HEK293 (cell line): ENCODE measurements at regions not wholly inside any gene's neighbourhood (a gene's known extent, or its start where the extent isn't known, plus 50 kb on each side); places are given as distances from the start of the nearest gene placed in this dataset.

Source experiments
- CTCF ChIA-PET: fragments of 350-600 bp; formaldehyde crosslinking; extraction: SDS; loops from one replicate; lab custom pipeline; 2021; ENCODE audit warnings: antibody characterized with exemption; lab: Yijun Ruan, JAX
- POLR2A ChIA-PET: fragments of 300-600 bp; formaldehyde crosslinking; extraction: SDS; loops from one replicate; lab custom pipeline; 2020; ENCODE audit warnings: antibody characterized with exemption, inconsistent platforms; lab: Yijun Ruan, JAX
- H3K27ac ChIP-seq: fragments of 200-500 bp; sonication (Bioruptor generic); 2 replicates; pipeline ENCODE4 v1.5.1; 2014; ENCODE audit warnings: low read depth, low read length, control low read depth, inconsistent platforms; ENCODE audit errors: extremely low read depth
- H3K36me3 ChIP-seq, 2 experiments: fragments of 200-500 bp in 1 of 2; sonication (Bioruptor generic) in 1 of 2; 1 replicate in 1 of 2; 2 replicates in 1 of 2; pipeline ENCODE4 v1.5.1; 2014 to 2017; ENCODE audit warnings: inconsistent platforms in 2 of 2, low read length in 2 of 2; ENCODE audit not compliant: control insufficient read depth in 2 of 2, insufficient read depth in 1 of 2
- H3K4me1 ChIP-seq: fragments of 200-500 bp; sonication (Bioruptor generic); 2 replicates; pipeline ENCODE4 v1.5.1; 2014; ENCODE audit warnings: mild to moderate bottlenecking, low read length, inconsistent platforms; ENCODE audit not compliant: control insufficient read depth, insufficient read depth
- H3K4me3 ChIP-seq: 2 replicates; pipeline ENCODE4 v1.5.1; 2011; ENCODE audit warnings: low read depth, mild to moderate bottlenecking, control low read depth, low read length, moderate library complexity
- H3K9me3 ChIP-seq: fragments of 200-500 bp; sonication (Bioruptor generic); 2 replicates; pipeline ENCODE4 v1.5.1; 2014; ENCODE audit warnings: low read depth, low read length, inconsistent platforms; ENCODE audit not compliant: control insufficient read depth, insufficient read depth
- AEBP2 ChIP-seq: fragments of 450-650 bp; formaldehyde crosslinking; IDR thresholded peaks from 2 replicates; pipeline ENCODE4 v1.5.1; 2016; ENCODE audit warnings: missing biosample characterization, missing genetic modification characterization, borderline replicate concordance
- BCL11B ChIP-seq: fragments of 450-650 bp; formaldehyde crosslinking; IDR thresholded peaks from 2 replicates; pipeline ENCODE4 v1.5.1; 2016; ENCODE audit warnings: low read depth, missing biosample characterization, missing genetic modification characterization
- ELK4 ChIP-seq: IDR thresholded peaks from 2 replicates; pipeline ENCODE4 v1.6.1; 2011; ENCODE audit warnings: mild to moderate bottlenecking, low read depth, low read length, borderline replicate concordance
- GLI4 ChIP-seq: fragments of 450-650 bp; formaldehyde crosslinking; IDR thresholded peaks from 2 replicates; pipeline ENCODE4 v1.5.1; 2016; ENCODE audit warnings: missing biosample characterization, missing genetic modification characterization
- KLF10 ChIP-seq: fragments of 450-650 bp; IDR thresholded peaks from 2 replicates; pipeline ENCODE4 v1.5.1; 2018; ENCODE audit warnings: missing biosample characterization, mild to moderate bottlenecking, missing genetic modification characterization
- KLF9 ChIP-seq: fragments of 450-650 bp; formaldehyde crosslinking; IDR thresholded peaks from 2 replicates; pipeline ENCODE4 v1.5.1; 2016; ENCODE audit warnings: missing biosample characterization, missing genetic modification characterization, low read depth
- MZF1 ChIP-seq: fragments of 450-650 bp; formaldehyde crosslinking; IDR thresholded peaks from 2 replicates; pipeline ENCODE4 v1.5.1; 2017; ENCODE audit warnings: missing biosample characterization, missing genetic modification characterization, borderline replicate concordance
- PBX3 ChIP-seq: sonication (generic); formaldehyde crosslinking; IDR thresholded peaks from 2 replicates; pipeline ENCODE4 v1.8.1; 2022; ENCODE audit warnings: mild to moderate bottlenecking, moderate library complexity, missing genetic modification reagents
- SALL2 ChIP-seq: fragments of 450-650 bp; formaldehyde crosslinking; IDR thresholded peaks from 2 replicates; pipeline ENCODE4 v1.5.0; 2017; ENCODE audit warnings: missing biosample characterization, mild to moderate bottlenecking, missing genetic modification characterization, borderline replicate concordance
- SETDB1 ChIP-seq: IDR thresholded peaks from one replicate; pipeline ENCODE4 v1.6.1; 2017; ENCODE audit warnings: mild to moderate bottlenecking, low read length, moderate library complexity, mixed read lengths; ENCODE audit not compliant: insufficient read length
- ZFP3 ChIP-seq: fragments of 450-650 bp; formaldehyde crosslinking; IDR thresholded peaks from 2 replicates; pipeline ENCODE4 v1.5.1; 2016; ENCODE audit warnings: low read depth, missing biosample characterization, missing genetic modification characterization
- ZNF140 ChIP-seq: fragments of 450-650 bp; formaldehyde crosslinking; IDR thresholded peaks from 2 replicates; pipeline ENCODE4 v1.5.1; 2016; ENCODE audit warnings: missing biosample characterization, missing genetic modification characterization
- ZNF266 ChIP-seq: fragments of 450-650 bp; formaldehyde crosslinking; IDR thresholded peaks from 2 replicates; pipeline ENCODE4 v1.5.1; 2016; ENCODE audit warnings: missing biosample characterization, missing genetic modification characterization, low read depth
- ZNF37A ChIP-seq: fragments of 450-650 bp; IDR thresholded peaks from 2 replicates; pipeline ENCODE4 v1.5.1; 2018; ENCODE audit warnings: missing biosample characterization, missing genetic modification characterization
- ZNF404 ChIP-seq: fragments of 450-650 bp; formaldehyde crosslinking; IDR thresholded peaks from 2 replicates; pipeline ENCODE4 v1.5.1; 2017; ENCODE audit warnings: missing biosample characterization, missing genetic modification characterization
- ZNF529 ChIP-seq: fragments of 450-650 bp; formaldehyde crosslinking; IDR thresholded peaks from 2 replicates; pipeline ENCODE4 v1.5.1; 2017; ENCODE audit warnings: missing genetic modification characterization, missing biosample characterization; ENCODE audit not compliant: insufficient replicate concordance
- ZNF530 ChIP-seq: fragments of 450-650 bp; formaldehyde crosslinking; IDR thresholded peaks from 2 replicates; pipeline ENCODE4 v1.5.1; 2016; ENCODE audit warnings: low read depth, missing biosample characterization, missing genetic modification characterization
- ZNF560 ChIP-seq: fragments of 450-650 bp; formaldehyde crosslinking; IDR thresholded peaks from 2 replicates; pipeline ENCODE4 v1.5.1; 2017; ENCODE audit warnings: missing biosample characterization, missing genetic modification characterization, borderline replicate concordance
- ZNF561 ChIP-seq: fragments of 450-650 bp; IDR thresholded peaks from 2 replicates; pipeline ENCODE4 v1.5.1; 2018; ENCODE audit warnings: missing biosample characterization, missing genetic modification characterization, borderline replicate concordance
- ZNF658 ChIP-seq: fragments of 450-650 bp; formaldehyde crosslinking; IDR thresholded peaks from 2 replicates; pipeline ENCODE4; 2016; ENCODE audit warnings: missing biosample characterization, missing genetic modification characterization
- ZNF670 ChIP-seq: fragments of 450-650 bp; formaldehyde crosslinking; IDR thresholded peaks from 2 replicates; pipeline ENCODE4 v1.5.1; 2016; ENCODE audit warnings: missing biosample characterization, missing genetic modification characterization, low read depth
- ZNF677 ChIP-seq: fragments of 450-650 bp; IDR thresholded peaks from 2 replicates; pipeline ENCODE4 v1.5.0; 2018; ENCODE audit warnings: missing biosample characterization, mild to moderate bottlenecking, missing genetic modification characterization, moderate library complexity
- ZNF768 ChIP-seq: fragments of 450-650 bp; formaldehyde crosslinking; IDR thresholded peaks from 2 replicates; pipeline ENCODE4 v1.5.1; 2018; ENCODE audit warnings: missing biosample characterization, mild to moderate bottlenecking, missing genetic modification characterization
- TF ChIP-seq, protein P1 (sequence below): fragments of 450-650 bp; formaldehyde crosslinking; conservative IDR thresholded peaks from 2 replicates; pipeline ENCODE4 v1.5.1; 2016; ENCODE audit warnings: low read depth, missing biosample characterization, missing genetic modification characterization

DNA sequence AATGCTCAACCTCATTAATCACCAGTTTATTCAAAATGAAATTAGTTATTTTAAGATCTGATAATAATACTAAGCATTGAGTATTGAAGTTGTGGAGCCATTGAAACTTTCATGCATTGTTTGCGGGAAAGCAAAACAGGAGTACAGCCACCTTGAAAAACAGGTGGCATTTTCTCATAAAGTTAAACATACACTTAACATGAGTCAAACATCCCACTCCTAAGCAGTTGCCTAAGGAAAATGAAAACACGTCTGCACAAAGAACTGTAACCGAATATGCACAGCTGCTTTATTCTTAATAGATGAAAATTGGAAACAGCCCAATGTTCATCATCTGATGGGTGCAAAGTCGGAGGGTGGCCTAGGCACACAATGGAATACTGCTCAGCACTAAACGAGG lies 177.3 kb downstream of the IRX2 start (continued):
- TF ChIP-seq ZNF560 (tag by site-specific recombination) = no peak
- no peak for TF ChIP-seq ZNF37A (tag by site-specific recombination)
- no peak for TF ChIP-seq BCL11B (tag by site-specific recombination)
- TF ChIP-seq ZNF670 = no peak
- TF ChIP-seq, all 188 proteins: peak for 0

- Histone ChIP-seq H3K27ac (no peak overlapping the region), H3K36me3 (no peaks in the 10 kb centered on the region), H3K4me3 (no peak overlapping the region), H3K4me1 (no peaks in the 10 kb centered on the region), H3K9me3 (no peaks in the 10 kb centered on the region)
- ChIA-PET POLR2A (interaction anchor here (0.7 kb wide), 1 partner anchor 10 kb away, joined by 3 read pairs; no protein-coding TSS in a partner anchor), CTCF (no interaction called here)
- TF ChIP-seq ZNF677 (tag by site-specific recombination) = no peak
- no peak for TF ChIP-seq ZNF37A (tag by site-specific recombination)
- TF ChIP-seq ZNF530 (tag by site-specific recombination) = no peak
- TF ChIP-seq KLF10 (tag by site-specific recombination) = no peak
- no peak for TF ChIP-seq GLI4
- no peak for TF ChIP-seq AEBP2 (tag by site-specific recombination)
- no peak for TF ChIP-seq ZNF266 (tag by site-specific recombination)
- TF ChIP-seq ZFP3 (tag by site-specific recombination) = no peak
- no peak for TF ChIP-seq ZNF404 (tag by site-specific recombination)
- no peak for TF ChIP-seq MZF1 (tag by site-specific recombination)
Observed at GRCh38 chr5:2570586-2570985, 180.9 kb downstream of the IRX2 start.

DNA sequence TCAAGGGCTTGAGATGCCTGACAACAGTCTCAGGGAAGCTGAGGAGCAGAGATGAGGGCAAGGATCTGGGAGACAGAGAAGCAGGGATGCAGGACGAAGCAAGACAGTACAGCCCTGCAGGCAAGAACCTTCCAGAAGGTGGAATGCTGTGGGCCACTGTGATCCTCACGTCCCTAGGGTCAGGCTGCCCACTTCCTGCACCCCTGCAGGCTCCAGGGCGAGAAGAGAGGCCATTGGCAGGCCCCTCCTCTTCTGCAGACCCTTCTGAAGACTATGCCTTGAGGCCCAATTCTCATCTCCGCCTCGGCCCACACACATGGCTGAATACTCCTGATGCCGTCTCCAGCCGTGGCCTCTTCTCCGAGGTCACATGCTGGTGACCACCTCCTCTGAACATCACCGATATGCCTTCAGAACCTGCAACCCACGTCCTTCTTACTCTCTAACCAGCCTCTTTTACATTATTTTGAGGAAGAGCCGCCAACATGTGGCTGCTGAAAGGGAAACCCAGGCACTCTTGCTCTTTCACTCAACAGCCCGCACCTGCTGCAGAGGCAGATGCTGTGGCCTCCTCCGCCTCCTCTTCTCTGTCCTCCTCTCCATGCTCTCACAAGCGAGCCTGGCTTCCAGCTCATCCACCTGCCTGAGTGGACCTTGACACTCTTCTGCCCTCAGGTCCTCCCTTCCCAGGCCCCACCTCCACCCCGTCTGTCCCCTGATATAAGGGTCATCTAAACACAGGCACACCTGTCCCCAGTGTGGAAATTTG lies 181.5 kb downstream of the IRX2 start:
- CTCF ChIA-PET = no interaction called here
- Histone ChIP-seq H3K36me3 (no peaks in the 10 kb centered on the region), H3K4me3 (no peak overlapping the region), H3K9me3 (no peaks in the 10 kb centered on the region), H3K27ac (no peak overlapping the region), H3K4me1 (no peaks in the 10 kb centered on the region)
- POLR2A ChIA-PET = interaction anchor here (0.7 kb wide), 1 partner anchor 10 kb away, joined by 3 read pairs; no protein-coding TSS in a partner anchor
- TF ChIP-seq KLF9 (no peak), SETDB1 (no peak), ELK4 (no peak), ZNF140 (no peak), ZNF658 (tag by site-specific recombination) (no peak), ZNF529 (tag by site-specific recombination) (no peak), SALL2 (tag by site-specific recombination) (no peak), PBX3 (CRISPR knock-in tag) (no peak), ZNF561 (tag by site-specific recombination) (no peak), ZNF768 (no peak), ZNF37A (tag by site-specific recombination) (no peak)
- TF ChIP-seq, protein P1, sequence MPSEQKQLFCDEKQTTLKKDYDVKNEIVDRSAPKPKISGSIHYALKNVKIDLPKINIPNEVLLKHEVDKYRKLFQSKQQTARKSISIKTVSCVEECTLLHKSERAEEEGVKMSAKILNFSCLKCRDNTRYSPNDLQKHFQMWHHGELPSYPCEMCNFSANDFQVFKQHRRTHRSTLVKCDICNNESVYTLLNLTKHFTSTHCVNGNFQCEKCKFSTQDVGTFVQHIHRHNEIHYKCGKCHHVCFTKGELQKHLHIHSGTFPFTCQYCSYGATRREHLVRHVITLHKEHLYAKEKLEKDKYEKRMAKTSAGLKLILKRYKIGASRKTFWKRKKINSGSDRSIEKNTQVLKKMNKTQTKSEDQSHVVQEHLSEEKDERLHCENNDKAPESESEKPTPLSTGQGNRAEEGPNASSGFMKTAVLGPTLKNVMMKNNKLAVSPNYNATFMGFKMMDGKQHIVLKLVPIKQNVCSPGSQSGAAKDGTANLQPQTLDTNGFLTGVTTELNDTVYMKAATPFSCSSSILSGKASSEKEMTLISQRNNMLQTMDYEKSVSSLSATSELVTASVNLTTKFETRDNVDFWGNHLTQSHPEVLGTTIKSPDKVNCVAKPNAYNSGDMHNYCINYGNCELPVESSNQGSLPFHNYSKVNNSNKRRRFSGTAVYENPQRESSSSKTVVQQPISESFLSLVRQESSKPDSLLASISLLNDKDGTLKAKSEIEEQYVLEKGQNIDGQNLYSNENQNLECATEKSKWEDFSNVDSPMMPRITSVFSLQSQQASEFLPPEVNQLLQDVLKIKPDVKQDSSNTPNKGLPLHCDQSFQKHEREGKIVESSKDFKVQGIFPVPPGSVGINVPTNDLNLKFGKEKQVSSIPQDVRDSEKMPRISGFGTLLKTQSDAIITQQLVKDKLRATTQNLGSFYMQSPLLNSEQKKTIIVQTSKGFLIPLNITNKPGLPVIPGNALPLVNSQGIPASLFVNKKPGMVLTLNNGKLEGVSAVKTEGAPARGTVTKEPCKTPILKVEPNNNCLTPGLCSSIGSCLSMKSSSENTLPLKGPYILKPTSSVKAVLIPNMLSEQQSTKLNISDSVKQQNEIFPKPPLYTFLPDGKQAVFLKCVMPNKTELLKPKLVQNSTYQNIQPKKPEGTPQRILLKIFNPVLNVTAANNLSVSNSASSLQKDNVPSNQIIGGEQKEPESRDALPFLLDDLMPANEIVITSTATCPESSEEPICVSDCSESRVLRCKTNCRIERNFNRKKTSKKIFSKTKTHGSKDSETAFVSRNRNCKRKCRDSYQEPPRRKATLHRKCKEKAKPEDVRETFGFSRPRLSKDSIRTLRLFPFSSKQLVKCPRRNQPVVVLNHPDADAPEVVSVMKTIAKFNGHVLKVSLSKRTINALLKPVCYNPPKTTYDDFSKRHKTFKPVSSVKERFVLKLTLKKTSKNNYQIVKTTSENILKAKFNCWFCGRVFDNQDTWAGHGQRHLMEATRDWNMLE (tag by site-specific recombination) = no peak
